Aorta (tissue), 5 donors: ENCODE measurements at regions not wholly inside any gene's neighbourhood (a gene's known extent, or its start where the extent isn't known, plus 50 kb on each side); places are given as distances from the start of the nearest gene placed in this dataset.
"Not testable (repeated sequence)": the region's sequence is repeated elsewhere in the genome, so short reads cannot be mapped to it uniquely, and the experiment has no call there.

Experiments
- ATAC-seq: fragments of 200-7000 bp; cut with Tn5 transposase; one replicate; pipeline ENCODE4 v1.9.1; 2022; ENCODE audit warnings: moderate library complexity; ENCODE audit not compliant: low FRiP score
- DNase-seq, 2 donors: peaks; one replicate each; pipeline ENCODE4 v3.0.0-alpha.2; 2020
- H3K27ac ChIP-seq, 2 donors: one replicate each; pipeline ENCODE4 v1.5.1; 2013; ENCODE audit warnings: low read length in 2 of 2, mild to moderate bottlenecking in 2 of 2, moderate library complexity in 2 of 2, control low read depth in 1 of 2, inconsistent platforms in 1 of 2, low read depth in 1 of 2
- H3K27me3 ChIP-seq, 2 donors: one replicate each; pipeline ENCODE4 v1.6.1; 2013; ENCODE audit warnings: control low read depth in 1 of 2, low read length in 1 of 2, mild to moderate bottlenecking in 1 of 2, moderate library complexity in 1 of 2; ENCODE audit not compliant: insufficient read depth in 2 of 2, control insufficient read depth in 1 of 2
- H3K36me3 ChIP-seq, 2 donors: one replicate each; pipeline ENCODE4 v1.6.1; 2013; ENCODE audit warnings: control low read depth in 1 of 2, low read length in 1 of 2, mild to moderate bottlenecking in 1 of 2; ENCODE audit not compliant: insufficient read depth in 2 of 2, control insufficient read depth in 1 of 2
- H3K4me1 ChIP-seq, 2 donors: one replicate each; pipeline ENCODE4 v1.6.1; 2013; ENCODE audit warnings: low read length in 2 of 2, control low read depth in 1 of 2, mild to moderate bottlenecking in 1 of 2, moderate library complexity in 1 of 2; ENCODE audit not compliant: insufficient read depth in 2 of 2, control insufficient read depth in 1 of 2
- H3K4me3 ChIP-seq, 2 donors: one replicate each; pipeline ENCODE4 v1.5.1; 2013; ENCODE audit warnings: low read length in 2 of 2, control low read depth in 1 of 2, mild to moderate bottlenecking in 1 of 2
- H3K9me3 ChIP-seq: one replicate; pipeline ENCODE4 v1.6.1; 2013; ENCODE audit warnings: mild to moderate bottlenecking, low read length; ENCODE audit not compliant: control insufficient read depth
- WGBS, 2 donors: extraction: QIAGEN DNeasy Blood & Tissue Kit; methylation state at CpG; one replicate each; pipeline ENCODE4 v1.1.7; 2013; 5-methylcytosine and 5-hydroxymethylcytosine counted together
- intact Hi-C, 2 donors: fragments of 100-400 bp; cut with DNase I; formaldehyde crosslinking; loops; one replicate each; pipeline versions ENCODE4 v1.14.2 to v1.15.0; 2022
- donor health status: healthy with polysubstance abuse.
- donor health status: Bipolar disorder and iron deficiency.
- donor health status: DM: no; HTN: no; CAD: no.
- donor health status: DM: no; HTN: no; CAD: no.
- donor health status: DM: yes; HTN: yes; CAD: no.

DNA sequence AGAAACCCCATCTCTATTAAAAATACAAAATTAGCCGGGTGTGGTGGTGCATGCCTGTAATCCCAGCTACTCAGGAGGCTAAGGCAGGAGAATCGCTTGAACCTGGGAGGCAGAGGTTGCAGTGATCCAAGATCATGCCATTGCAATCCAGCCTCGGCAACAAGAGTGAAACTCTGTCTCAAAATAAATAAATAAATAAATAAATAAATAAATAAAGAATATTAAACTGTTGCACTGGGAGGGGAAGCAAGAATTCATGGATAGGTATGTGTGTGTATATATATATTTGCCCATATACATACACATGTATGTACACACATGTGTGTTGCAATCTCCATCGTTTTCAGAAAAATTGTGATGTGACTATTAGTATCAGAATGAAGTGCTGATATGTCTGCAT, 231.4 kb downstream of the CPS1 start:
- ATAC-seq, H3K27me3 ChIP-seq, H3K4me3 ChIP-seq, DNase-seq, H3K4me1 ChIP-seq, H3K36me3 ChIP-seq, H3K27ac ChIP-seq, H3K9me3 ChIP-seq, intact Hi-C loops: not testable (repeated sequence)
- WGBS, 2 donors, result 93 to 95% methylated on average over 4 of the region's 4 CpGs

- intact Hi-C loops, result no loop called here
Observed at GRCh38 chr2:210792000-210792399, 235.6 kb downstream of the CPS1 start.

DNA sequence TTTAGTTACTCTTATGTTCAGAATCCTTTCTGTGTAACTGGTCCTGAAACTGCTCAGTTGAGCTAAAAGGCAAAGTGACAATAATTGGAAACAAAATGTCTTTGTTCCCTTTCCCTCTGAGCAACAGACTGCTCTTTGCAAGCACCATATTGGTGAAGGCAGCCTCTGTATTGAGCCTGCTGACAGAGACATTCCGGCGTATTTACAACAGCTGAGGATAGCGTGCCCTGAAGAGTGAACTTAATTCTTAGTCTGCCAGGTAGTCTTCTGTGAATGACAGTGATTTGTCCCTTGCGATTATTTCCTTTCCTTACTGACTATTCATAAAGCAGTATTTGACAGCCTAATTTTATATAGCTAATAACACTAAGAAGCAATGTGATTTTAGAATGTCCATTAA, 239.1 kb downstream of the CPS1 start:
- no peaks in the 10 kb centered on the region for H3K9me3 ChIP-seq
- H3K36me3 ChIP-seq, result no peaks in the 10 kb centered on the region
- no peak for DNase-seq
- H3K4me3 ChIP-seq, result no peak overlapping the region
- no peak overlapping the region for H3K27ac ChIP-seq
- ATAC-seq, result no peak
- WGBS, 2 donors, result 78 to 92% methylated on average over 4 of the region's 4 CpGs
- no peaks in the 10 kb centered on the region for H3K27me3 ChIP-seq
- H3K4me1 ChIP-seq, result no peaks in the 10 kb centered on the region
- intact Hi-C loops, result no loop called here

More at GRCh38 chr2:210792000-210792399, 235.6 kb downstream of the CPS1 start:
- Histone ChIP-seq H3K27me3 (no peaks in the 10 kb centered on the region), H3K4me3 (no peak overlapping the region), H3K36me3 (no peaks in the 10 kb centered on the region), H3K9me3 (no peaks in the 10 kb centered on the region), H3K27ac (no peak overlapping the region), H3K4me1 (no peaks in the 10 kb centered on the region)
- DNase-seq, result no peak
- no peak for ATAC-seq
- 14 to 18% methylated on average over 3 of the region's 3 CpGs for WGBS, 2 donors

- ATAC-seq (no peak), DNase-seq (no peak)
- Histone ChIP-seq H3K9me3 (no peaks in the 10 kb centered on the region), H3K4me3 (no peak overlapping the region), H3K4me1 (no peaks in the 10 kb centered on the region), H3K27me3 (no peaks in the 10 kb centered on the region), H3K36me3 (no peaks in the 10 kb centered on the region), H3K27ac (no peak overlapping the region)
- intact Hi-C loops, result no loop called here
- WGBS, 2 donors, result 18 to 33% methylated on average over 1 of the region's 1 CpG
Observed at GRCh38 chr2:210798180-210798579, 241.8 kb downstream of the CPS1 start.

DNA sequence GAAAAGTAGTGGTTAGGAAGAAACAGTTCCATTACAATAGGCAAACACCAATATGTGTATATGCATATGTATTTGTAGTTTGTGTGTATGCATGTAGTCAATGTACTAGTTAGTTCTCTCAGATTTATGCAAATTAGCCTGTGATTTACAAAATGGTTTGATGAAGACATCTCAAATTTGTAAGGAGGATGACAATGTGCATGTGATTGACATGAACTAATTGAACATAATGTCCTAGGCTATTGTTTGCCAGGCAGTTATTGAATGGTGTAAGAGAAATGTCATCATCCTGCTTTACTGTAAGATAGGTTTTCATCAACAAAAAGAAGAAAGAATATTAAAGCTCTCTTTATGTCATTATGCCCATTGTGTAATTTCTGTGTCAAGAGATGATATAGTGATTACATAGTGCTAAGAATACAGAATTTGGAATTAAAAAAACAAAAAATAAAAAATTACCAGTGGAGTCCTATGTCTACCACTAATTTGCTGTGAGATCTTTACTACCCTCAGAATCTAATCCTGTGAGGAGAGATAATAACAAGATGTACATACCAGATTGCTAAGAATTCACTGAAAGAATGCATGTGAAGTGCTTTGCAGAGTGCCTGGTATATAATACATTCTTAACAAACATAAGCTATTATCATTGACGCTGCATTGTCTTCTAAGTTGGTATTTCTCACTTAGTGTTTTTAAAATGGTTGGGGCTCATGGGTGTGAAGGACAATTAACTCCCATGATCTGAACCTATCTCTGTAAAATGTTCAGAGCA, 258.0 kb downstream of the CPS1 start:
- no peak for ATAC-seq
- 89% methylated on average over 1 of the region's 1 CpG for WGBS, 2 donors

GRCh38 chr2:210816769-210817168, 260.4 kb downstream of the CPS1 start:
- DNase-seq (no peak), ATAC-seq (no peak)
- Histone ChIP-seq H3K27me3 (no peaks in the 10 kb centered on the region), H3K4me3 (no peak overlapping the region), H3K9me3 (peaks cover 2% of the 10 kb centered on the region), H3K27ac (no peak overlapping the region), H3K4me1 (no peaks in the 10 kb centered on the region), H3K36me3 (no peaks in the 10 kb centered on the region)
- WGBS, 2 donors, result 55 to 82% methylated on average over 2 of the region's 2 CpGs
- intact Hi-C loops, result no loop called here

More for the DNA sequence above, 258.0 kb downstream of the CPS1 start:
- Histone ChIP-seq H3K27me3 (no peaks in the 10 kb centered on the region), H3K27ac (no peak overlapping the region), H3K4me1 (no peaks in the 10 kb centered on the region), H3K36me3 (no peaks in the 10 kb centered on the region), H3K4me3 (no peak overlapping the region), H3K9me3 (peaks cover 2% of the 10 kb centered on the region)
- DNase-seq, result no peak
- intact Hi-C loops, result no loop called here

- intact Hi-C loops, result no loop called here
- Histone ChIP-seq H3K4me1 (no peaks in the 10 kb centered on the region), H3K27me3 (no peaks in the 10 kb centered on the region), H3K27ac (no peak overlapping the region), H3K9me3 (peaks cover 2% of the 10 kb centered on the region), H3K36me3 (no peaks in the 10 kb centered on the region), H3K4me3 (no peak overlapping the region)
- no peak for DNase-seq
- 57 to 67% methylated on average over 3 of the region's 3 CpGs for WGBS, 2 donors
- ATAC-seq, result no peak
Observed at GRCh38 chr2:210818473-210818872, 262.1 kb downstream of the CPS1 start.

DNA sequence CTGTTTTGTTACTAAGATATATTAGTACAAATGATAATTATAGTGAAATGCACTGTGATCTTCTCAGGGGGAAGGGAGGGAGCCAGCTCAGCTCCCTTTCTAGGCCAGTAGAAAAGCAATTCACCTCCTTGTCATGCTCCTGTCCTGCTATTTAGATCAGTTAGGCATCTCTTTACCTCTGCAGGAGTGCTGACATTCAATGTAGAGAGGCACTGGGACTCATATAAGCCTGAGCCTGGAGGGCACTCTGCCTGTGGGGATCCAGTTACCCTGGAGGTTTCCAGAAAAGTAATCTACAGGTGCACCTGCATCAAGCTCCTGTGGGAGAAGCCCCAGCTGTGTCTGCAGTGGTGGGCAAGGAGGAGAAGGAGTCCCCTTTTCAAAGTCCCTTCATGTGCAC, 277.0 kb downstream of the CPS1 start:
- Histone ChIP-seq H3K27ac (no peak overlapping the region), H3K36me3 (no peaks in the 10 kb centered on the region), H3K4me3 (no peak overlapping the region), H3K4me1 (no peaks in the 10 kb centered on the region), H3K9me3 (no peaks in the 10 kb centered on the region), H3K27me3 (no peaks in the 10 kb centered on the region)
- DNase-seq (no peak), ATAC-seq (peak; percentile 46)
- intact Hi-C loops, result loop anchor here in 1 of 2 donors (5.0 kb wide), 1 partner anchor 199 kb away; no protein-coding TSS in a partner anchor

DNA sequence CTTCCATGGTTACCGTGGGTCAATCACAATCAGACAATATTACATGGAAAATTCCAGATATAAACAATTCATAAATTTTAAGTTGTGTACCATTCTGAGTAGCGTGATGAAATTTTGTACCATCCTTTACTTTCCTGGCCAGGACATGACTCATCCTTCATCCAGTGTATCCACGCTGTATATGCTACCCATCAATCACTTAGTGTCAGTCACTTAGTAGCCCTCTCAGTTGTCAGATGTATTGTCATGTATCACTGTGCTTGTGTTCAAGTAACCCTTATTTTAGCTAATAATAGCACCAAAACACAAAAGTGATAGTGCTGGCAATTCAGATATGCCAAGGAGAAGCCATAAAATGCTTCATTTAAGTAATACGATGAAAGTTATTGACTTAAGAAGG, 282.6 kb downstream of the CPS1 start:
- ATAC-seq (no peak), DNase-seq (no peak)
- WGBS, 2 donors, result 83 to 87% methylated on average over 4 of the region's 4 CpGs
- intact Hi-C loops, result no loop called here
- H3K27ac ChIP-seq, result no peak overlapping the region
- no peaks in the 10 kb centered on the region for H3K27me3 ChIP-seq
- no peak overlapping the region for H3K4me3 ChIP-seq
- no peaks in the 10 kb centered on the region for H3K4me1 ChIP-seq
- no peaks in the 10 kb centered on the region for H3K9me3 ChIP-seq
- H3K36me3 ChIP-seq, result no peaks in the 10 kb centered on the region
